ENCODE measurements at regions not wholly inside any gene's neighbourhood (a gene's known extent, or its start where the extent isn't known, plus 50 kb on each side); places are given as distances from the start of the nearest gene placed in this dataset.
"Not testable (repeated sequence)": the region's sequence is repeated elsewhere in the genome, so short reads cannot be mapped to it uniquely, and the experiment has no call there.

GRCh38 chr9:27688954-27689353, 115.7 kb upstream of the C9orf72 start:
- no peaks in the 10 kb centered on the region for H3K36me3 ChIP-seq
- no peak overlapping the region for H3K4me3 ChIP-seq
- DNase-seq (no peak), ATAC-seq (no peak)
- H3K27ac ChIP-seq, result no peak overlapping the region
- H3K27me3 ChIP-seq, result no peaks in the 10 kb centered on the region
- intact Hi-C loops (cut with DNase I), result no loop called here
- H3K9me3 ChIP-seq, result peaks cover 0 to 2% (median 0%) of the 10 kb centered on the region in 11 donors
- no peak for TF ChIP-seq CTCF (IDR thresholded peaks at IDR 0.05)
- WGBS, 2 donors, result 79 to 86% methylated on average over 6 of the region's 6 CpGs
- H3K4me1 ChIP-seq, result no peaks in the 10 kb centered on the region

GRCh38 chr9:27690816-27691215, 117.5 kb upstream of the C9orf72 start:
- ATAC-seq; H3K4me3 ChIP-seq; H3K9me3 ChIP-seq; H3K27me3 ChIP-seq; H3K36me3 ChIP-seq; H3K27ac ChIP-seq; H3K4me1 ChIP-seq; intact Hi-C loops (cut with DNase I): not testable (repeated sequence)
- peak in 1 of 2 donors; percentile 23 for DNase-seq
- WGBS, 2 donors, result 65 to 75% methylated on average over 9 to 10 of the region's 17 CpGs

GRCh38 chr9:27699621-27700020, 126.3 kb upstream of the C9orf72 start:
- TF ChIP-seq CTCF (IDR thresholded peaks at IDR 0.05), result no peak
- no peaks in the 10 kb centered on the region for H3K36me3 ChIP-seq
- no peaks in the 10 kb centered on the region for H3K27me3 ChIP-seq
- DNase-seq (no peak), ATAC-seq (no peak)
- 29 to 31% methylated on average over 1 of the region's 1 CpG for WGBS, 2 donors
- peaks cover 0 to 4% (median 0%) of the 10 kb centered on the region in 11 donors for H3K9me3 ChIP-seq
- H3K4me1 ChIP-seq, result peaks cover 0 to 27% (median 0%) of the 10 kb centered on the region in 9 donors
- intact Hi-C loops (cut with DNase I), result no loop called here
- H3K4me3 ChIP-seq, result no peak overlapping the region
- H3K27ac ChIP-seq, result no peak overlapping the region

GRCh38 chr9:27701016-27701415, 127.7 kb upstream of the C9orf72 start:
- WGBS, 2 donors, result 47 to 55% methylated on average over 3 of the region's 3 CpGs
- peaks cover 0 to 4% (median 0%) of the 10 kb centered on the region in 11 donors for H3K9me3 ChIP-seq
- DNase-seq (no peak), ATAC-seq (peak in 5 of 8 donors; percentile 48 to 69 (median 65))
- H3K36me3 ChIP-seq, result no peaks in the 10 kb centered on the region
- H3K4me3 ChIP-seq, result no peak overlapping the region
- peak overlapping the region in 2 of 10 donors; percentile 9 to 90 for H3K27ac ChIP-seq
- H3K4me1 ChIP-seq, result peaks cover 0 to 27% (median 0%) of the 10 kb centered on the region in 9 donors
- no peak for TF ChIP-seq CTCF (IDR thresholded peaks at IDR 0.05)
- no peaks in the 10 kb centered on the region for H3K27me3 ChIP-seq
- intact Hi-C loops (cut with DNase I), result no loop called here

GRCh38 chr9:27701587-27701986, 128.3 kb upstream of the C9orf72 start:
- Histone ChIP-seq H3K27ac (peak overlapping the region in 2 of 10 donors; percentile 9 to 90), H3K27me3 (no peaks in the 10 kb centered on the region), H3K4me3 (no peak overlapping the region), H3K9me3 (peaks cover 0 to 2% (median 0%) of the 10 kb centered on the region in 11 donors), H3K4me1 (peaks cover 0 to 27% (median 0%) of the 10 kb centered on the region in 9 donors), H3K36me3 (no peaks in the 10 kb centered on the region)
- intact Hi-C loops (cut with DNase I), result no loop called here
- 32 to 36% methylated on average over 7 of the region's 7 CpGs for WGBS, 2 donors
- peak in 1 of 2 donors; percentile 40 for DNase-seq
- ATAC-seq, result peak; percentile 55 to 89 (median 84)
- no peak for TF ChIP-seq CTCF (IDR thresholded peaks at IDR 0.05)
